ENCODE measurements at regions not wholly inside any gene's neighbourhood (a gene's known extent, or its start where the extent isn't known, plus 50 kb on each side); places are given as distances from the start of the nearest gene placed in this dataset.

DNA sequence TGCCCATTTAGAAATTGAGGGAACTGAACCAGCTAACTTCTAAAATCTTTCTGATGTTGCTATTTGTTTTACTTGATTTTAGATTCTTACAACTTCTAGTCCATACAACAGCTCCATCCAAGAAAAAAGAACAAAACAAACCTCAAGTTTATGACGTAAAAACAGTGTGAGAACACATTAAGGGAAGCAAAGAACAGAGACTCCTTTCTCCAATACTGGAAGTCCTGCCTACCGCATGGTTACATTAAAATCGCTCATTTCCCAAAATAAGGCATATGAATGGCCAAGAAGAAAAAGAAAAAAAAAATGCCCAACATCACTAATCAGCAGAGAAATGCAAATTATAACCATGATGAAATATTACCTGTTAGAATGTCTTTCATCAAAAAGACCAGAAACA lies 110.0 kb downstream of the TRIB2 start:
- Histone ChIP-seq H3K27ac (ENCODE audit: insufficient read length, low read depth, low read length) (no peak overlapping the region), H3K56ac (ENCODE audit: insufficient read length, low read depth, low read length) (no peak overlapping the region), H4K8ac (replicated peaks; ENCODE audit: insufficient read length, low read depth, low read length) (no peak overlapping the region), H3K4ac (ENCODE audit: low read depth, low read length) (no peak overlapping the region), H3K14ac (ENCODE audit: insufficient read depth, low read length) (no peak overlapping the region), H3K4me1 (ENCODE audit: insufficient read depth, low read length) (no peaks in the 10 kb centered on the region; the same call in 1 of the 2 replicates), H3K9ac (ENCODE audit: extremely low read depth, insufficient read length, low read length) (no peak overlapping the region), H4K20me1 (ENCODE audit: control insufficient read depth, insufficient read depth, insufficient read length) (no peaks in the 10 kb centered on the region), H2BK12ac (ENCODE audit: insufficient read length, low read depth, low read length) (no peak overlapping the region), H2AK5ac (ENCODE audit: insufficient read length, low read length) (no peak overlapping the region), H4K91ac (ENCODE audit: insufficient read length, low read depth, low read length) (no peak overlapping the region), H3K4me2 (ENCODE audit: insufficient read depth, insufficient read length, low read length) (no peak overlapping the region), H3K9me3 (ENCODE audit: control insufficient read depth, low read depth, low read length) (no peaks in the 10 kb centered on the region), H2BK15ac (ENCODE audit: low read depth, low read length) (no peak overlapping the region), H3T11ph (ENCODE audit: low read length) (no peak overlapping the region), H3K23ac (ENCODE audit: insufficient read length, low read depth, low read length) (no peak overlapping the region), H3K27me3 (ENCODE audit: insufficient read depth, low read length) (no peaks in the 10 kb centered on the region), H2BK5ac (ENCODE audit: insufficient read length, low read length) (no peak overlapping the region), H2BK120ac (ENCODE audit: low read depth, low read length, poor library complexity, severe bottlenecking) (no peak overlapping the region), H2BK20ac (ENCODE audit: low read depth, low read length, poor library complexity, severe bottlenecking) (no peak overlapping the region), H4K5ac (ENCODE audit: insufficient read length, low read depth, low read length) (no peak overlapping the region), H2AFZ (ENCODE audit: low read length) (no peak overlapping the region), H3K79me1 (ENCODE audit: insufficient read depth, low read depth, low read length, poor library complexity, severe bottlenecking) (no peaks in the 10 kb centered on the region), H3K23me2 (ENCODE audit: insufficient read length, low read depth, low read length, poor library complexity, severe bottlenecking) (no peaks in the 10 kb centered on the region), H3K18ac (ENCODE audit: insufficient read length, low read depth, low read length) (no peak overlapping the region), H3K79me2 (ENCODE audit: insufficient read depth, low read length) (no peaks in the 10 kb centered on the region)
- TF ChIP-seq, protein P1, sequence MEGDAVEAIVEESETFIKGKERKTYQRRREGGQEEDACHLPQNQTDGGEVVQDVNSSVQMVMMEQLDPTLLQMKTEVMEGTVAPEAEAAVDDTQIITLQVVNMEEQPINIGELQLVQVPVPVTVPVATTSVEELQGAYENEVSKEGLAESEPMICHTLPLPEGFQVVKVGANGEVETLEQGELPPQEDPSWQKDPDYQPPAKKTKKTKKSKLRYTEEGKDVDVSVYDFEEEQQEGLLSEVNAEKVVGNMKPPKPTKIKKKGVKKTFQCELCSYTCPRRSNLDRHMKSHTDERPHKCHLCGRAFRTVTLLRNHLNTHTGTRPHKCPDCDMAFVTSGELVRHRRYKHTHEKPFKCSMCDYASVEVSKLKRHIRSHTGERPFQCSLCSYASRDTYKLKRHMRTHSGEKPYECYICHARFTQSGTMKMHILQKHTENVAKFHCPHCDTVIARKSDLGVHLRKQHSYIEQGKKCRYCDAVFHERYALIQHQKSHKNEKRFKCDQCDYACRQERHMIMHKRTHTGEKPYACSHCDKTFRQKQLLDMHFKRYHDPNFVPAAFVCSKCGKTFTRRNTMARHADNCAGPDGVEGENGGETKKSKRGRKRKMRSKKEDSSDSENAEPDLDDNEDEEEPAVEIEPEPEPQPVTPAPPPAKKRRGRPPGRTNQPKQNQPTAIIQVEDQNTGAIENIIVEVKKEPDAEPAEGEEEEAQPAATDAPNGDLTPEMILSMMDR (conservative IDR thresholded peaks at IDR 0.05): no peak
- WGBS (ENCODE audit: extremely low coverage, insufficient read length, low lambda C conversion rate): no CpG with 5 or more reads among the region's 3 CpGs
- H3K9me3 Mint-ChIP-seq: no peaks in the 10 kb centered on the region
- DNase-seq: no peak
- no peaks in the 10 kb centered on the region for H3K36me3 Mint-ChIP-seq (ENCODE audit: insufficient read depth in 1 of 3, low read depth in 3 of 3)
- peaks cover 25 to 32% of the 10 kb centered on the region in 2 experiments for H3K4me1 Mint-ChIP-seq
- no peaks in the 10 kb centered on the region; the same call in 1 of the 2 replicates for H3K27me3 Mint-ChIP-seq (ENCODE audit: low read depth)
- H3K27ac Mint-ChIP-seq: no peak overlapping the region
- no peak overlapping the region for H3K4me3 Mint-ChIP-seq
